Stimulated activated naive CD8-positive, alpha-beta T cell treated with anti-CD3 and anti-CD28 coated beads, Interleukin-15, amount 100 ng/mL, for 72 hours (primary cell): ENCODE measurements at regions not wholly inside any gene's neighbourhood (a gene's known extent, or its start where the extent isn't known, plus 50 kb on each side); places are given as distances from the start of the nearest gene placed in this dataset.
"Not testable (repeated sequence)": the region's sequence is repeated elsewhere in the genome, so short reads cannot be mapped to it uniquely, and the experiment has no call there.

ENCODE experiments used
- ATAC-seq: fragments of 150-1000 bp; cut with Tn5 transposase; 2 replicates; pipeline ENCODE4 v1.10.0; 2021; ENCODE audit warnings: mild to moderate bottlenecking, moderate library complexity
- DNase-seq, 2 donors: peaks; one replicate each; pipeline ENCODE4 v3.0.0; 2021 to 2022
- H3K27ac Mint-ChIP-seq, 2 donors: one replicate each; pipeline ENCODE4 v1.8.0; 2022; ENCODE audit warnings: mild to moderate bottlenecking in 2 of 2, mixed read lengths in 2 of 2, moderate library complexity in 2 of 2
- H3K27me3 Mint-ChIP-seq: one replicate; pipeline ENCODE4 v1.8.0; 2022; ENCODE audit warnings: mixed read lengths
- H3K4me1 Mint-ChIP-seq: one replicate; pipeline ENCODE4 v1.8.0; 2022; ENCODE audit warnings: mild to moderate bottlenecking, mixed read lengths
- H3K4me3 Mint-ChIP-seq, 2 donors: one replicate each; pipeline ENCODE4 v1.8.0; 2022; ENCODE audit warnings: mild to moderate bottlenecking in 2 of 2, mixed read lengths in 2 of 2, moderate library complexity in 1 of 2
- H3K9me3 Mint-ChIP-seq, 2 donors: one replicate each; pipeline ENCODE4 v1.8.0; 2022; ENCODE audit warnings: mixed read lengths in 2 of 2

GRCh38 chr4:54588404-54588803 lies 69.4 kb upstream of the KIT start:
- no peak overlapping the region for H3K4me3 Mint-ChIP-seq
- DNase-seq = no peak
- H3K27me3 Mint-ChIP-seq = peaks cover 22% of the 10 kb centered on the region
- H3K27ac Mint-ChIP-seq = no peak overlapping the region
- no peaks in the 10 kb centered on the region for H3K4me1 Mint-ChIP-seq
- ATAC-seq = no peak
- no peaks in the 10 kb centered on the region for H3K9me3 Mint-ChIP-seq

- DNase-seq (no peak), ATAC-seq (no peak)
- Mint-ChIP-seq H3K27ac (no peak overlapping the region), H3K4me3 (no peak overlapping the region), H3K9me3 (no peaks in the 10 kb centered on the region), H3K27me3 (peaks cover 22% of the 10 kb centered on the region), H3K4me1 (no peaks in the 10 kb centered on the region)
Observed at GRCh38 chr4:54589586-54589985, 68.2 kb upstream of the KIT start.

DNA sequence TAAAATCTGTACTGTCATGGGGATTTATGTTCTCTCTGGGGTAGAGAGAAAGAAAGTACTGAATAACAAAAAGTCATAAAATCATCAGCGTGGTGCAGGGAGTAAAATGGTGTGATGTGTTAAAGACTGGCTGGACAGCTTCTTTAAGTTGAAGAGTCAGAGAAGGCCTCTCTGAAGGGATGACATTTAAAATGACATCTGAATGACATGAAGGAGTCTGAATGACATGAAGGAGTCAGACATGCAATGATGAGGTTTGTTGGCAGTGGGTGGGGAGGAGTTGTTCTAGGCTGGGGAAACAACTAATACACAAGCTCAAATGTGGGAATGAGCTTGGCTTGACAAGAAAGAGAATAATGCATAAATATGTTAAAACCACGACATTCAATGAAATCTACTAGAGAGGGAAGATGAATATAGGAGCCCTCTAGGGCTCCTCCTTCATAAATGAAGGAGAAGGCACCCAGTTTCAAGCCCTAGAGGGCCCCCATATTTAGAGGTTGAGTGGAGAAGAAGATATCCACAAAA lies 63.9 kb upstream of the KIT start:
- DNase-seq = no peak
- no peak overlapping the region for H3K27ac Mint-ChIP-seq
- no peak overlapping the region for H3K4me3 Mint-ChIP-seq
- peaks cover 7% of the 10 kb centered on the region for H3K27me3 Mint-ChIP-seq
- no peaks in the 10 kb centered on the region for H3K4me1 Mint-ChIP-seq
- ATAC-seq = no peak
- no peaks in the 10 kb centered on the region for H3K9me3 Mint-ChIP-seq

GRCh38 chr4:54596201-54596600 lies 61.6 kb upstream of the KIT start:
- Mint-ChIP-seq H3K27ac (no peak overlapping the region), H3K27me3 (peaks cover under 1% of the 10 kb centered on the region), H3K4me3 (no peak overlapping the region), H3K4me1 (no peaks in the 10 kb centered on the region), H3K9me3 (no peaks in the 10 kb centered on the region)
- no peak for ATAC-seq
- DNase-seq = no peak

DNA sequence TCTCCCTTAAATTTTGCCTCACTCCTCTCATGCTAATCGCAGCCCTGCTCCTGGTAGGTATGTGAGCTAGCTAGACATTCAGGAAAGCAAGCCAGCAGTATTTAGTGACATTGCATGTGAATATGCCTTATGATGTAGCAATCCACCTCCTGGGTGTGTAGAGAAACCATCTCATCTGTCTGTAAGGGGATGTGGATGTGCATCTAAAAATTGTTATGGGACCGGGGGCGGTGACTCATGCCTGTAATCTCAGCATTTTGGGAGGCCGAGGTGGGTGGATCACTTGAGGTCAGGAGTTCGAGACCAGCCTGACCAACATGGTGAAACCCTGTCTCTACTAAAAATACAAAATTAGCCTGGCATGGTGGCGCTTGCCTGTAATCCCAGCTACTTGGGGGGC lies 60.1 kb upstream of the KIT start:
- H3K9me3 Mint-ChIP-seq, H3K27me3 Mint-ChIP-seq, H3K4me3 Mint-ChIP-seq, ATAC-seq, H3K27ac Mint-ChIP-seq, DNase-seq, H3K4me1 Mint-ChIP-seq: not testable (repeated sequence)

DNA sequence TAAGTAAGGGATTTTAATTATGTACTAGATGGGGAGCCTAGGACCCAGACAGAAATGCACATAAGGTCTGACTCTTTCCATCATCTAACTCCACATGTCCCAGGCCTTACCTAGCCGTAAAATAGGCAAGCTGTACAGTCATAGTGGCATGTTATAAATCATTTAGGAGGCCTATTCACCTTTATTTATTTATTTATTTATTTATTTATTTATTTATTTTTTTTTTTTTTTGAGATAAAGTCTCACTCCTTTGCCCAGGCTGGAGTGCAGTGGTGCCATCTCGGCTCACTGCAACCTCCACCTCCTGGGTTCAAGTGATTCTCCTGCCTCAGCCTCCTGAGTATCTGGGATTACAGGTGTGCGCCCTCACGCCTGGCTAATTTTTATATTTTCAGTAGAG lies 55.6 kb upstream of the KIT start:
- not testable (repeated sequence) for H3K4me3 Mint-ChIP-seq, H3K27ac Mint-ChIP-seq, DNase-seq, ATAC-seq, H3K27me3 Mint-ChIP-seq, H3K4me1 Mint-ChIP-seq, H3K9me3 Mint-ChIP-seq

DNA sequence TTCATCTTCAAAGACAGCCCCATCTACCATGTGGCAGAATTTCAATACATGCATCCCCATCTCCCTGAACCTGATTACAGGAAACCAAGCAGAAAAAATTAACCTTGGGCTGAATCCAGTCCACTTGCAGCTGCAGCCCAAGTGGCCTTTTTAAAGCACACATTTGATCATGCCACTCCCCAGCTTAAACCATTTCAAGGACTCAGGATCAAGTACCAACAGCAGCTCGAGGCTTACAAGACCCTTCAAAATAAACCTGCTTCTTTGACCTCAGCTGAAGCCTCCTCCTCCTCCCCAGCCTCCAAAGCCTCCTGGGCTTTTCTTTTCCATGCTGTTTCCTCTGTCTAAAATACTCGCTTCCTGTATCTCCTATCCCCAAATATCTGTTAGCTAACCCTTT lies 50.7 kb upstream of the KIT start:
- no peaks in the 10 kb centered on the region for H3K27me3 Mint-ChIP-seq
- no peaks in the 10 kb centered on the region for H3K4me1 Mint-ChIP-seq
- ATAC-seq = no peak
- no peak overlapping the region for H3K27ac Mint-ChIP-seq
- DNase-seq = no peak
- H3K9me3 Mint-ChIP-seq = peaks cover 6 to 7% of the 10 kb centered on the region in 2 donors
- H3K4me3 Mint-ChIP-seq = no peak overlapping the region

GRCh38 chr4:54607521-54607920 lies 50.2 kb upstream of the KIT start:
- no peak for DNase-seq
- Mint-ChIP-seq H3K4me3 (no peak overlapping the region), H3K27ac (no peak overlapping the region), H3K4me1 (no peaks in the 10 kb centered on the region), H3K27me3 (no peaks in the 10 kb centered on the region), H3K9me3 (peaks cover 6 to 7% of the 10 kb centered on the region in 2 donors)
- ATAC-seq = no peak
